H1 (cell line): ENCODE measurements at regions not wholly inside any gene's neighbourhood (a gene's known extent, or its start where the extent isn't known, plus 50 kb on each side); places are given as distances from the start of the nearest gene placed in this dataset.

Experiments used
- CTCF ChIA-PET: fragments of 300-600 bp; sonication (Branson Sonifier 250); formaldehyde crosslinking; loops from one replicate; lab custom pipeline; 2021; ENCODE audit not compliant: partially characterized antibody; lab: Charles Lee
- POLR2A ChIA-PET: fragments of 300-600 bp; sonication (Branson Sonifier 250); formaldehyde crosslinking; loops from one replicate; lab custom pipeline; 2021; ENCODE audit warnings: inconsistent platforms; ENCODE audit not compliant: partially characterized antibody; lab: Charles Lee
- DNase-seq, 2 experiments: peaks; one replicate each; pipeline versions ENCODE4 v3.0.0 to v3.0.0-alpha.2; 2010 to 2022; ENCODE audit warnings: low spot score in 2 of 2, low read depth in 1 of 2, mixed read lengths in 1 of 2
- FAIRE-seq: peaks from 2 replicates; lab custom pipeline; 2011; peaks lifted over from hg19 to GRCh38; lab: Jason Lieb, UNC
- H2AFZ ChIP-seq: 2 replicates; pipeline ENCODE4 v1.8.1; 2012; ENCODE audit warnings: low read length, inconsistent platforms
- H2AK5ac ChIP-seq: 2 replicates; pipeline ENCODE4 v1.6.1; 2013; ENCODE audit warnings: low read depth, low read length
- H2BK120ac ChIP-seq: replicated peaks from 2 replicates; pipeline ENCODE3; 2013; ENCODE audit warnings: low read depth, low read length, inconsistent platforms
- H2BK12ac ChIP-seq: 2 replicates; pipeline ENCODE4 v1.6.1; 2013; ENCODE audit warnings: low read depth, low read length
- H2BK15ac ChIP-seq: 2 replicates; pipeline ENCODE4 v1.6.1; 2013; ENCODE audit warnings: low read length
- H2BK20ac ChIP-seq: 2 replicates; pipeline ENCODE4 v1.6.1; 2013; ENCODE audit warnings: low read length
- H2BK5ac ChIP-seq: 2 replicates; pipeline ENCODE4 v1.6.1; 2013; ENCODE audit warnings: low read depth, low read length
- H3K14ac ChIP-seq: 2 replicates; pipeline ENCODE4 v1.6.1; 2013; ENCODE audit warnings: inconsistent platforms; ENCODE audit not compliant: insufficient read length
- H3K18ac ChIP-seq: 2 replicates; pipeline ENCODE4 v1.6.1; 2013; ENCODE audit warnings: low read length; ENCODE audit errors: extremely low read depth
- H3K23ac ChIP-seq: 2 replicates; pipeline ENCODE4 v1.6.1; 2013; ENCODE audit warnings: inconsistent platforms; ENCODE audit not compliant: insufficient read length
- H3K23me2 ChIP-seq: 2 replicates; pipeline ENCODE4 v1.6.1; 2013; ENCODE audit warnings: low read depth, low read length
- H3K27ac ChIP-seq: 2 replicates; pipeline ENCODE4 v1.6.1; 2011; ENCODE audit warnings: low read depth, low read length, inconsistent platforms
- H3K27me3 ChIP-seq, 4 experiments: replicated peaks in 1 of 4; 1 replicate in 1 of 4; 2 replicates in 3 of 4; pipeline versions ENCODE4 v1.6.1 to v1.8.1; 2011 to 2013; ENCODE audit warnings: low read length in 3 of 4, mild to moderate bottlenecking in 3 of 4, inconsistent platforms in 2 of 4, mixed read lengths in 2 of 4, moderate library complexity in 1 of 4; ENCODE audit not compliant: control insufficient read depth in 3 of 4, insufficient read depth in 3 of 4; ENCODE audit errors: extremely low read depth in 1 of 4
- H3K36me3 ChIP-seq, 4 experiments: 2 replicates each; pipeline versions ENCODE4 v1.6.1 to v1.8.1; 2011 to 2013; ENCODE audit warnings: mild to moderate bottlenecking in 4 of 4, low read length in 3 of 4, moderate library complexity in 2 of 4, control low read depth in 1 of 4, inconsistent platforms in 1 of 4; ENCODE audit not compliant: insufficient read depth in 4 of 4, control insufficient read depth in 2 of 4
- H3K4ac ChIP-seq: replicated peaks from 2 replicates; pipeline ENCODE3; 2013; ENCODE audit warnings: low read length, low read depth, mixed read lengths, inconsistent platforms; ENCODE audit not compliant: insufficient read length
- H3K4me1 ChIP-seq, 4 experiments: replicated peaks in 1 of 4; 1 replicate in 1 of 4; 2 replicates in 3 of 4; pipeline versions ENCODE4 v1.6.1 to v1.8.1; 2011 to 2013; ENCODE audit warnings: low read length in 3 of 4, inconsistent platforms in 2 of 4, mixed read lengths in 1 of 4; ENCODE audit not compliant: insufficient read depth in 4 of 4, control insufficient read depth in 3 of 4
- H3K4me2 ChIP-seq, 2 experiments: 2 replicates each; pipeline versions ENCODE4 v1.6.1 to v1.8.1; 2011 to 2013; ENCODE audit warnings: low read depth in 2 of 2, low read length in 2 of 2, control low read depth in 1 of 2, inconsistent platforms in 1 of 2, mild to moderate bottlenecking in 1 of 2; ENCODE audit not compliant: insufficient read depth in 1 of 2
- H3K4me3 ChIP-seq, 4 experiments: fragments of 200-600, 300-600 bp in 1 of 4; sonication (generic), shearing (Covaris generic), sonication (Bioruptor Twin) in 1 of 4; 2 replicates each; pipeline versions ENCODE4 v1.5.1 to v1.8.1; 2011 to 2016; ENCODE audit warnings: low read length in 4 of 4, low read depth in 3 of 4, control low read depth in 2 of 4, inconsistent platforms in 2 of 4, mild to moderate bottlenecking in 2 of 4, mixed read lengths in 1 of 4, moderate library complexity in 1 of 4; ENCODE audit not compliant: insufficient read depth in 2 of 4; ENCODE audit errors: extremely low read depth in 1 of 4
- H3K56ac ChIP-seq: replicated peaks from 2 replicates; pipeline ENCODE3; 2013; ENCODE audit warnings: low read depth, mild to moderate bottlenecking, mixed read lengths, low read length, inconsistent platforms; ENCODE audit not compliant: insufficient read length
- H3K79me1 ChIP-seq: 2 replicates; pipeline ENCODE4 v1.6.1; 2013; ENCODE audit warnings: low read depth, low read length, control low read depth
- H3K79me2 ChIP-seq, 2 experiments: 2 replicates each; pipeline versions ENCODE4 v1.6.1 to v1.8.1; 2012 to 2013; ENCODE audit warnings: low read length in 2 of 2, mild to moderate bottlenecking in 2 of 2, inconsistent platforms in 1 of 2; ENCODE audit not compliant: insufficient read depth in 2 of 2, control insufficient read depth in 1 of 2
- H3K9ac ChIP-seq, 4 experiments: replicated peaks in 1 of 4; 1 replicate in 1 of 4; 2 replicates in 3 of 4; pipeline versions ENCODE4 v1.6.1 to v1.8.1; 2011 to 2013; ENCODE audit warnings: low read depth in 3 of 4, low read length in 3 of 4, control low read depth in 2 of 4, mild to moderate bottlenecking in 2 of 4, moderate library complexity in 2 of 4, inconsistent platforms in 1 of 4; ENCODE audit errors: extremely low read depth in 1 of 4
- H3K9me3 ChIP-seq, 2 experiments: 2 replicates each; pipeline versions ENCODE4 v1.6.1 to v1.8.1; 2012 to 2013; ENCODE audit warnings: mild to moderate bottlenecking in 2 of 2, moderate library complexity in 2 of 2, control low read depth in 1 of 2, inconsistent platforms in 1 of 2, low read depth in 1 of 2, low read length in 1 of 2, mixed read lengths in 1 of 2; ENCODE audit not compliant: insufficient read depth in 2 of 2
- H4K20me1 ChIP-seq, 2 experiments: replicated peaks in 1 of 2; 2 replicates each; pipeline versions ENCODE3 to v1.8.1; 2011 to 2013; ENCODE audit warnings: inconsistent platforms in 2 of 2, low read length in 2 of 2, mild to moderate bottlenecking in 1 of 2; ENCODE audit not compliant: insufficient read depth in 2 of 2, control insufficient read depth in 1 of 2
- H4K5ac ChIP-seq: 2 replicates; pipeline ENCODE4 v1.6.1; 2013; ENCODE audit warnings: low read length, low read depth, mixed read lengths, inconsistent platforms; ENCODE audit not compliant: insufficient read length
- H4K8ac ChIP-seq: 2 replicates; pipeline ENCODE4 v1.8.0; 2013; ENCODE audit warnings: mild to moderate bottlenecking, moderate library complexity, low read length, inconsistent platforms; ENCODE audit not compliant: insufficient read depth; ENCODE audit errors: extremely low read depth
- H4K91ac ChIP-seq: replicated peaks from 2 replicates; pipeline ENCODE3; 2013; ENCODE audit warnings: low read length, mixed read lengths, inconsistent platforms; ENCODE audit not compliant: insufficient read length
- ASH2L ChIP-seq: fragments of 200-600, 300-600 bp; sonication (generic); IDR thresholded peaks from one replicate; pipeline ENCODE4 v1.7.1; 2017; ENCODE audit warnings: low read length
- CEBPB ChIP-seq: IDR thresholded peaks from 2 replicates; pipeline ENCODE4 v1.6.1; 2012; ENCODE audit warnings: low read depth, low read length
- CREB1 ChIP-seq: IDR thresholded peaks from 2 replicates; pipeline ENCODE4 v1.6.1; 2012; ENCODE audit warnings: inconsistent platforms
- CTBP2 ChIP-seq: IDR thresholded peaks from 2 replicates; pipeline ENCODE4 v1.7.0; 2011; ENCODE audit warnings: borderline replicate concordance, mild to moderate bottlenecking, moderate library complexity, mixed read lengths, low read length; ENCODE audit not compliant: insufficient read depth, insufficient read length
- JUN ChIP-seq: IDR thresholded peaks from 2 replicates; pipeline ENCODE4 v1.6.1; 2011; ENCODE audit warnings: low read depth, mild to moderate bottlenecking, improper control_type of control experiment, low read length
- RFX5 ChIP-seq: IDR thresholded peaks from 2 replicates; pipeline ENCODE4 v1.6.1; 2011; ENCODE audit warnings: low read depth, low read length, improper control_type of control experiment, borderline replicate concordance
- SAP30 ChIP-seq: fragments of 300-600 bp; sonication (generic); IDR thresholded peaks from 2 replicates; pipeline ENCODE4 v1.7.1; 2012; ENCODE audit warnings: low read length, moderate library complexity, mild to moderate bottlenecking, inconsistent platforms; ENCODE audit not compliant: insufficient read depth, insufficient replicate concordance
- SIRT6 ChIP-seq: IDR thresholded peaks from one replicate; pipeline ENCODE4 v1.7.1; 2012; ENCODE audit warnings: low read length, inconsistent platforms
- ZNF274 ChIP-seq: IDR thresholded peaks from 2 replicates; pipeline ENCODE4 v1.7.0; 2012; ENCODE audit warnings: low read length, borderline replicate concordance; ENCODE audit errors: extremely low read depth
- WGBS, 2 experiments: shearing (Covaris generic) in 1 of 2; methylation state at CpG; one replicate each; pipeline versions ENCODE4 v1.1.6 to v1.1.7; 2013 to 2015; ENCODE audit warnings: low lambda C conversion rate in 2 of 2, mixed read lengths in 2 of 2, inconsistent platforms in 1 of 2, low coverage in 1 of 2, missing lambda C conversion rate in 1 of 2; ENCODE audit not compliant: insufficient replicate concordance in 2 of 2, insufficient coverage in 1 of 2, insufficient read length in 1 of 2; ENCODE audit errors: extremely low coverage in 1 of 2, missing lambda C conversion rate in 1 of 2; 5-methylcytosine and 5-hydroxymethylcytosine counted together
- TF ChIP-seq, protein P1 (sequence below), 3 experiments: IDR thresholded peaks; 1 replicate in 2 of 3; 2 replicates in 1 of 3; pipeline versions ENCODE4 v1.5.1 to v1.6.1; 2011; ENCODE audit warnings: low read length in 3 of 3, mild to moderate bottlenecking in 3 of 3, inconsistent platforms in 2 of 3, low read depth in 1 of 3, moderate library complexity in 1 of 3; ENCODE audit not compliant: insufficient read depth in 1 of 3; ENCODE audit errors: control extremely low read depth in 1 of 3
- TF ChIP-seq, protein P2 (sequence below): IDR thresholded peaks from 2 replicates; pipeline ENCODE4 v1.6.1; 2011; ENCODE audit warnings: low read depth, mild to moderate bottlenecking, low read length; ENCODE audit not compliant: insufficient read depth

DNA sequence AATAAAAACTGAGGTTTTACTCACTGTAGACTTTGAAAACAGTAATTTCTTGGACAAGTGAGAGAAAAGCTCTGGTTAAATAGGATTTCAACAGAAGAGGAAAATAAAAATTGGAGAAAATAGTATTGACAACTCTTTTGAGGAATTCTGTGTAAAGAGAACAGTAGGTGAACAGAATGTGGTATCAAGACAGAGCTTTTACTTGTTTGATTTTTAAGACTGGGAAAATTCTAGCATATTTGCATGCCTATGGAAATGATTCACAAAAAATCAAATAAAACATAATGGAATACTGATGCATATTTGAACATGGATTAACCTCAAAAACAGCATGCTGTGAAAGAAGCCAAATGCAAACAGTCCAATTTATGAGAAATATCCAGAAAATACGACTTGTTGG is 504.6 kb downstream of the KCTD8 start:
- no peak overlapping the region for H2BK5ac ChIP-seq
- H2AFZ ChIP-seq: no peak overlapping the region
- H3K27ac ChIP-seq: no peak overlapping the region
- no peak overlapping the region for H2BK12ac ChIP-seq
- no peak overlapping the region for H3K56ac ChIP-seq
- FAIRE-seq: no peak
- ChIA-PET POLR2A (no interaction called here), CTCF (no interaction called here)
- no peak overlapping the region for H4K91ac ChIP-seq
- H4K5ac ChIP-seq: no peak overlapping the region
- no peak overlapping the region for H3K4ac ChIP-seq
- H3K23me2 ChIP-seq: no peaks in the 10 kb centered on the region
- DNase-seq: no peak
- no peak overlapping the region for H3K23ac ChIP-seq
- no peak overlapping the region for H3K4me2 ChIP-seq
- no peak overlapping the region for H3K18ac ChIP-seq
- no peaks in the 10 kb centered on the region for H3K4me1 ChIP-seq
- H3K9me3 ChIP-seq: no peaks in the 10 kb centered on the region
- H2AK5ac ChIP-seq: no peak overlapping the region
- no peaks in the 10 kb centered on the region for H3K79me1 ChIP-seq
- H4K8ac ChIP-seq: no peak overlapping the region
- H3K4me3 ChIP-seq: no peak overlapping the region
- H3K27me3 ChIP-seq: no peaks in the 10 kb centered on the region
- H4K20me1 ChIP-seq: no peaks in the 10 kb centered on the region
- no peak overlapping the region for H3K9ac ChIP-seq
- H3K79me2 ChIP-seq: no peaks in the 10 kb centered on the region
- H3K36me3 ChIP-seq: no peaks in the 10 kb centered on the region
- WGBS, 2 experiments: 93% methylated on average over 1 of the region's 1 CpG; no CpG with 5 or more reads in 1 of the 2 experiments
- no peak overlapping the region for H2BK15ac ChIP-seq
- no peak overlapping the region for H3K14ac ChIP-seq
- H2BK20ac ChIP-seq: no peak overlapping the region
- no peak overlapping the region for H2BK120ac ChIP-seq
- no peak for TF ChIP-seq SIRT6
- TF ChIP-seq CREB1: no peak
- no peak for TF ChIP-seq CTBP2
- no peak for TF ChIP-seq CEBPB
- TF ChIP-seq, protein P1, sequence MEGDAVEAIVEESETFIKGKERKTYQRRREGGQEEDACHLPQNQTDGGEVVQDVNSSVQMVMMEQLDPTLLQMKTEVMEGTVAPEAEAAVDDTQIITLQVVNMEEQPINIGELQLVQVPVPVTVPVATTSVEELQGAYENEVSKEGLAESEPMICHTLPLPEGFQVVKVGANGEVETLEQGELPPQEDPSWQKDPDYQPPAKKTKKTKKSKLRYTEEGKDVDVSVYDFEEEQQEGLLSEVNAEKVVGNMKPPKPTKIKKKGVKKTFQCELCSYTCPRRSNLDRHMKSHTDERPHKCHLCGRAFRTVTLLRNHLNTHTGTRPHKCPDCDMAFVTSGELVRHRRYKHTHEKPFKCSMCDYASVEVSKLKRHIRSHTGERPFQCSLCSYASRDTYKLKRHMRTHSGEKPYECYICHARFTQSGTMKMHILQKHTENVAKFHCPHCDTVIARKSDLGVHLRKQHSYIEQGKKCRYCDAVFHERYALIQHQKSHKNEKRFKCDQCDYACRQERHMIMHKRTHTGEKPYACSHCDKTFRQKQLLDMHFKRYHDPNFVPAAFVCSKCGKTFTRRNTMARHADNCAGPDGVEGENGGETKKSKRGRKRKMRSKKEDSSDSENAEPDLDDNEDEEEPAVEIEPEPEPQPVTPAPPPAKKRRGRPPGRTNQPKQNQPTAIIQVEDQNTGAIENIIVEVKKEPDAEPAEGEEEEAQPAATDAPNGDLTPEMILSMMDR (IDR thresholded peaks at IDR 0.05; ENCODE audit: control extremely low read depth in 1 of 3, insufficient read depth in 1 of 3, low read depth in 1 of 3, low read length in 3 of 3): no peak
- no peak for TF ChIP-seq JUN
- TF ChIP-seq RFX5: no peak
- TF ChIP-seq ZNF274: no peak
- no peak for TF ChIP-seq SAP30
- TF ChIP-seq, protein P2, sequence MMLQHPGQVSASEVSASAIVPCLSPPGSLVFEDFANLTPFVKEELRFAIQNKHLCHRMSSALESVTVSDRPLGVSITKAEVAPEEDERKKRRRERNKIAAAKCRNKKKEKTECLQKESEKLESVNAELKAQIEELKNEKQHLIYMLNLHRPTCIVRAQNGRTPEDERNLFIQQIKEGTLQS: no peak
- no peak for TF ChIP-seq ASH2L
